Stomach (tissue), 8 donors: ENCODE measurements at regions not wholly inside any gene's neighbourhood (a gene's known extent, or its start where the extent isn't known, plus 50 kb on each side); places are given as distances from the start of the nearest gene placed in this dataset.

Source experiments
- DNase-seq, 2 donors: peaks; one replicate each; pipeline versions ENCODE4 v3.0.0 to v3.0.0-alpha.2; 2013 to 2019
- H3K27ac ChIP-seq, 5 donors: fragments of 200-600 bp in 4 of 5; sonication (generic) in 4 of 5; one replicate each; pipeline ENCODE4 v1.5.1; 2013 to 2019; ENCODE audit warnings: mild to moderate bottlenecking in 1 of 5, moderate library complexity in 1 of 5
- H3K27me3 ChIP-seq, 3 donors: fragments of 200-600 bp; sonication (generic); one replicate each; pipeline ENCODE4 v1.5.1; 2017 to 2019; ENCODE audit warnings: mixed run types in 1 of 3
- H3K36me3 ChIP-seq, 4 donors: fragments of 200-600 bp; sonication (generic); 1 replicate in 3 of 4; 2 replicates in 1 of 4; pipeline ENCODE4 v1.5.1; 2016 to 2019
- H3K4me1 ChIP-seq, 4 donors: fragments of 200-600 bp; sonication (generic); one replicate each; pipeline ENCODE4 v1.5.1; 2016 to 2019
- H3K4me3 ChIP-seq, 4 donors: fragments of 200-600 bp; sonication (generic) in 3 of 4; one replicate each; pipeline ENCODE4 v1.5.1; 2016 to 2019; ENCODE audit warnings: mild to moderate bottlenecking in 1 of 4
- H3K9me3 ChIP-seq, 4 donors: fragments of 200-600 bp; sonication (generic); one replicate each; pipeline ENCODE4 v1.5.1; 2016 to 2019
- CTCF ChIP-seq, 7 experiments: fragments of 450-650 bp in 4 of 7; fragments of 200-600 bp in 3 of 7; sonication (generic) in 3 of 7; IDR thresholded peaks; one replicate each; pipeline ENCODE4 v1.5.1; 2016 to 2019; ENCODE audit warnings: antibody characterized with exemption in 7 of 7, control low read depth in 2 of 7, mild to moderate bottlenecking in 1 of 7
- EP300 ChIP-seq: sonication (generic); formaldehyde crosslinking; IDR thresholded peaks from one replicate; pipeline ENCODE4 v1.6.1; 2017; ENCODE audit warnings: antibody characterized with exemption
- POLR2A ChIP-seq, 4 donors: fragments of 450-650 bp; IDR thresholded peaks; one replicate each; pipeline ENCODE4 v1.6.1; 2016; ENCODE audit warnings: antibody characterized with exemption in 4 of 4, control low read depth in 2 of 4, mild to moderate bottlenecking in 1 of 4, moderate library complexity in 1 of 4
- POLR2AphosphoS5 ChIP-seq, 3 donors: sonication (generic); formaldehyde crosslinking; IDR thresholded peaks; one replicate each; pipeline ENCODE4 v1.6.1; 2016; ENCODE audit warnings: antibody characterized with exemption in 3 of 3
- WGBS, 5 donors: extraction: QIAGEN DNeasy Blood & Tissue Kit in 3 of 5; methylation state at CpG; one replicate each; pipeline versions ENCODE4 v1.1.5 to v1.1.7; 2013 to 2018; 5-methylcytosine and 5-hydroxymethylcytosine counted together
- intact Hi-C: fragments of 100-400 bp; cut with DNase I; formaldehyde crosslinking; loops from one replicate; pipeline ENCODE4 v1.15.1; 2023; ENCODE audit warnings: low total_unique reads
- donor health status: healthy with polysubstance abuse.
- donor health status: Bipolar disorder and iron deficiency.
- donor health status: healthy.

GRCh38 chr9:90018688-90019087 lies 413.9 kb downstream of the GADD45G start:
- peaks cover 0 to 6% (median 0%) of the 10 kb centered on the region in 4 donors for H3K9me3 ChIP-seq
- DNase-seq, result no peak
- H3K27ac ChIP-seq, result no peak overlapping the region
- intact Hi-C loops, result no loop called here
- no peaks in the 10 kb centered on the region for H3K36me3 ChIP-seq
- WGBS, 5 donors, result 56 to 63% (median 62%) methylated on average over 2 of the region's 2 CpGs
- no peak overlapping the region for H3K4me3 ChIP-seq
- TF ChIP-seq EP300 (no peak), CTCF (IDR thresholded peaks at IDR 0.05) (no peak), POLR2AphosphoS5 (IDR thresholded peaks at IDR 0.05) (no peak), POLR2A (IDR thresholded peaks at IDR 0.05) (no peak)
- no peaks in the 10 kb centered on the region for H3K27me3 ChIP-seq
- peaks cover 0 to 6% (median 0%) of the 10 kb centered on the region in 4 donors for H3K4me1 ChIP-seq

- no peak overlapping the region for H3K4me3 ChIP-seq
- TF ChIP-seq CTCF (IDR thresholded peaks at IDR 0.05), result no peak
- TF ChIP-seq POLR2A (IDR thresholded peaks at IDR 0.05), result no peak
- no peak for TF ChIP-seq EP300
- TF ChIP-seq POLR2AphosphoS5 (IDR thresholded peaks at IDR 0.05), result no peak
- peaks cover 0 to 6% (median 0%) of the 10 kb centered on the region in 4 donors for H3K9me3 ChIP-seq
- H3K27me3 ChIP-seq, result no peaks in the 10 kb centered on the region
- H3K4me1 ChIP-seq, result peaks cover 0 to 6% (median 0%) of the 10 kb centered on the region in 4 donors
- 88 to 96% (median 91%) methylated on average over 9 of the region's 9 CpGs for WGBS, 5 donors
- H3K27ac ChIP-seq, result no peak overlapping the region
- no peak for DNase-seq
- H3K36me3 ChIP-seq, result no peaks in the 10 kb centered on the region
- intact Hi-C loops, result no loop called here
These were observed 414.8 kb downstream of the GADD45G start for GRCh38 chr9:90019626-90020025.

GRCh38 chr9:90020276-90020871 lies 415.6 kb downstream of the GADD45G start:
- Histone ChIP-seq H3K27me3 (no peaks in the 10 kb centered on the region), H3K4me1 (peaks cover 0 to 7% (median 0%) of the 10 kb centered on the region in 4 donors), H3K4me3 (no peak overlapping the region), H3K27ac (no peak overlapping the region), H3K36me3 (no peaks in the 10 kb centered on the region), H3K9me3 (peaks cover 0 to 6% (median 0%) of the 10 kb centered on the region in 4 donors)
- DNase-seq, result no peak
- TF ChIP-seq CTCF (IDR thresholded peaks at IDR 0.05) (no peak), EP300 (no peak), POLR2AphosphoS5 (IDR thresholded peaks at IDR 0.05) (no peak), POLR2A (IDR thresholded peaks at IDR 0.05) (no peak)
- intact Hi-C loops, result no loop called here
- 52 to 65% (median 53%) methylated on average over 7 of the region's 7 CpGs for WGBS, 5 donors

GRCh38 chr9:90021216-90021906 lies 416.5 kb downstream of the GADD45G start:
- TF ChIP-seq POLR2AphosphoS5 (IDR thresholded peaks at IDR 0.05), result no peak
- TF ChIP-seq EP300, result no peak
- no peak for TF ChIP-seq POLR2A (IDR thresholded peaks at IDR 0.05)
- TF ChIP-seq CTCF (IDR thresholded peaks at IDR 0.05), result no peak
- intact Hi-C loops, result no loop called here

More at GRCh38 chr9:90021216-90021906, 416.5 kb downstream of the GADD45G start:
- no peaks in the 10 kb centered on the region for H3K27me3 ChIP-seq
- WGBS, 5 donors, result 88 to 93% (median 91%) methylated on average over 14 of the region's 14 CpGs
- peaks cover 0 to 12% (median 0%) of the 10 kb centered on the region in 4 donors for H3K4me1 ChIP-seq
- no peak overlapping the region for H3K27ac ChIP-seq
- DNase-seq, result no peak
- H3K4me3 ChIP-seq, result no peak overlapping the region
- H3K36me3 ChIP-seq, result no peaks in the 10 kb centered on the region
- peaks cover 0 to 6% (median 0%) of the 10 kb centered on the region in 4 donors for H3K9me3 ChIP-seq
